K562 (cell line): ENCODE measurements at regions not wholly inside any gene's neighbourhood (a gene's known extent, or its start where the extent isn't known, plus 50 kb on each side); places are given as distances from the start of the nearest gene placed in this dataset.

Source experiments
- ATAC-seq: fragments of 200-7000 bp; cut with Tn5 transposase; 3 replicates; pipeline ENCODE4 v1.9.1; 2020; ENCODE audit warnings: moderate library complexity
- BruUV-seq: library from RNA; stranded (reverse); fragments of 400-500 nt; replicated peaks from 2 replicates; lab custom pipeline; 2021; lab: Mats Ljungman, UMichigan
- CTCF ChIA-PET: fragments of 300-600 bp; formaldehyde crosslinking; extraction: SDS; loops from one replicate; lab custom pipeline; 2021; ENCODE audit warnings: low intra/inter-chr PET ratio; lab: Yijun Ruan, JAX
- POLR2A ChIA-PET: fragments of 300-600, 350-650 bp; sonication (Branson Sonifier 250); formaldehyde crosslinking; extraction: SDS; loops from one replicate; lab custom pipeline; 2021; ENCODE audit warnings: antibody characterized with exemption, inconsistent platforms; lab: Yijun Ruan, JAX
- DNase-seq, 4 experiments: peaks; one replicate each; pipeline versions ENCODE4 v3.0.0 to v3.0.0-alpha.2; 2011 to 2018; ENCODE audit warnings: low spot score in 3 of 4, mixed read lengths in 3 of 4; ENCODE audit errors: extremely low read depth in 1 of 4
- FAIRE-seq: peaks from 2 replicates; lab custom pipeline; 2011; peaks lifted over from hg19 to GRCh38; lab: Jason Lieb, UNC
- H2AFZ ChIP-seq: 2 replicates; pipeline ENCODE4 v1.6.0; 2011; ENCODE audit warnings: low read depth, low read length, control low read depth, inconsistent platforms
- H3K27ac ChIP-seq: fragments of 200-600 bp; 3 replicates; pipeline ENCODE4 v1.8.0; 2011; ENCODE audit warnings: low read depth, mild to moderate bottlenecking, control low read depth, inconsistent platforms, low read length, moderate library complexity, mixed read lengths; ENCODE audit errors: extremely low read depth
- H3K27me3 ChIP-seq, 2 experiments: fragments of 300-600 bp in 1 of 2; 2 replicates in 1 of 2; 3 replicates in 1 of 2; pipeline versions ENCODE4 v1.6.0 to v1.8.0; 2011; ENCODE audit warnings: inconsistent platforms in 2 of 2, low read length in 2 of 2, mild to moderate bottlenecking in 1 of 2, mixed read lengths in 1 of 2, moderate library complexity in 1 of 2; ENCODE audit not compliant: control insufficient read depth in 2 of 2, insufficient read depth in 2 of 2
- H3K36me3 ChIP-seq: fragments of 300-600 bp; 3 replicates; pipeline ENCODE4 v1.8.0; 2011; ENCODE audit warnings: mild to moderate bottlenecking, low read length, inconsistent platforms; ENCODE audit not compliant: control insufficient read depth, insufficient read depth
- H3K4me1 ChIP-seq, 2 experiments: fragments of 200-600 bp in 1 of 2; replicated peaks in 1 of 2; 2 replicates in 1 of 2; 3 replicates in 1 of 2; pipeline versions ENCODE4 v1.5.1 to v1.8.0; 2011; ENCODE audit warnings: inconsistent platforms in 2 of 2, low read length in 2 of 2, mild to moderate bottlenecking in 1 of 2, mixed read lengths in 1 of 2, moderate library complexity in 1 of 2; ENCODE audit not compliant: control insufficient read depth in 2 of 2, insufficient read depth in 2 of 2
- H3K4me2 ChIP-seq: 2 replicates; pipeline ENCODE4 v1.6.1; 2011; ENCODE audit warnings: low read length, control low read depth, inconsistent platforms, mixed read lengths; ENCODE audit not compliant: insufficient read depth
- H3K4me3 ChIP-seq: fragments of 200-600 bp; sonication (generic), shearing (Covaris generic); 2 replicates; pipeline ENCODE4 v1.5.1; 2016; ENCODE audit warnings: control low read depth, inconsistent platforms
- H3K79me2 ChIP-seq: fragments of 200-600 bp; 3 replicates; pipeline ENCODE4 v1.8.0; 2011; ENCODE audit warnings: low read length, inconsistent platforms; ENCODE audit not compliant: control insufficient read depth, insufficient read depth
- H3K9ac ChIP-seq, 2 experiments: 2 replicates each; pipeline versions ENCODE4 v1.6.0 to v1.6.1; 2011; ENCODE audit warnings: low read depth in 2 of 2, low read length in 2 of 2, control low read depth in 1 of 2, inconsistent platforms in 1 of 2, mild to moderate bottlenecking in 1 of 2, mixed read lengths in 1 of 2; ENCODE audit not compliant: insufficient read depth in 1 of 2
- H3K9me1 ChIP-seq: one replicate; pipeline ENCODE4 v1.6.0; 2011; ENCODE audit warnings: inconsistent platforms, mild to moderate bottlenecking, low read length, moderate library complexity; ENCODE audit not compliant: control insufficient read depth, insufficient read depth
- H3K9me3 ChIP-seq: replicated peaks from 2 replicates; pipeline ENCODE4 v1.5.1; 2011; ENCODE audit warnings: low read depth, low read length, inconsistent platforms; ENCODE audit not compliant: control insufficient read depth, insufficient read depth
- H4K20me1 ChIP-seq: replicated peaks from 2 replicates; pipeline ENCODE4 v1.6.1; 2011; ENCODE audit warnings: low read length, inconsistent platforms, mixed read lengths; ENCODE audit not compliant: control insufficient read depth, insufficient read depth
- CLOCK ChIP-seq: fragments of 250-450 bp; sonication (Bioruptor Pico); IDR thresholded peaks from 2 replicates; pipeline ENCODE4 v1.4.0; 2020; ENCODE audit warnings: mild to moderate bottlenecking, moderate library complexity, borderline replicate concordance
- L3MBTL2 ChIP-seq: fragments of 450-650 bp; IDR thresholded peaks from 2 replicates; pipeline ENCODE4 v1.6.1; 2016; ENCODE audit warnings: mild to moderate bottlenecking, moderate library complexity
- MYBL2 ChIP-seq, 2 experiments: fragments of 450-650 bp in 1 of 2; sonication (generic) in 1 of 2; formaldehyde crosslinking in 1 of 2; IDR thresholded peaks; 2 replicates each; pipeline versions ENCODE4 v1.6.1 to v1.8.1; 2017 to 2022; ENCODE audit warnings: borderline replicate concordance in 1 of 2, inconsistent platforms in 1 of 2, low read depth in 1 of 2, mild to moderate bottlenecking in 1 of 2, missing genetic modification reagents in 1 of 2, moderate library complexity in 1 of 2
- RCOR1 ChIP-seq, 2 experiments: IDR thresholded peaks; 2 replicates each; pipeline ENCODE4 v1.6.1; 2012; ENCODE audit warnings: low read depth in 2 of 2, low read length in 2 of 2, borderline replicate concordance in 1 of 2, improper control_type of control experiment in 1 of 2
- SPI1 ChIP-seq: IDR thresholded peaks from 2 replicates; pipeline ENCODE4 v1.6.1; 2011; ENCODE audit warnings: low read depth, low read length, control low read depth, borderline replicate concordance
- ZNF175 ChIP-seq: fragments of 200-800 bp; sonication (Bioruptor generic); IDR thresholded peaks from 2 replicates; pipeline ENCODE4 v1.6.1; 2016; ENCODE audit warnings: low read depth, mild to moderate bottlenecking, missing genetic modification characterization, missing compliant biosample characterization
- ZNF263 ChIP-seq: sonication (generic); formaldehyde crosslinking; IDR thresholded peaks from 2 replicates; pipeline ENCODE4 v1.8.0; 2022; ENCODE audit warnings: mild to moderate bottlenecking, missing genetic modification reagents, borderline replicate concordance
- ZNF280B ChIP-seq: fragments of 250-450 bp; sonication (Bioruptor Pico); IDR thresholded peaks from 2 replicates; pipeline ENCODE4 v1.5.1; 2021; ENCODE audit warnings: mild to moderate bottlenecking
- ZNF311 ChIP-seq: fragments of 250-450 bp; sonication (Bioruptor Pico); IDR thresholded peaks from 2 replicates; pipeline ENCODE4 v1.4.0; 2020; ENCODE audit warnings: mild to moderate bottlenecking, moderate library complexity
- ZNF408 ChIP-seq: fragments of 250-450 bp; sonication (Bioruptor Pico); IDR thresholded peaks from 2 replicates; pipeline ENCODE4 v1.4.0; 2020; ENCODE audit warnings: low read depth, mild to moderate bottlenecking, moderate library complexity
- WGBS: fragments of 100-300 bp; shearing (Covaris generic); methylation state at CpG from one replicate; pipeline ENCODE4 v1.1.6; 2016; ENCODE audit warnings: low coverage, mixed read lengths; ENCODE audit not compliant: insufficient coverage; ENCODE audit errors: missing lambda C conversion rate; 5-methylcytosine and 5-hydroxymethylcytosine counted together
- in situ Hi-C: fragments of 300-500 bp; cut with MboI; formaldehyde crosslinking; loops from 4 replicates; pipeline ENCODE4 v1.15.0; 2018; ENCODE audit warnings: inconsistent platforms, mixed read lengths
- intact Hi-C: fragments of 100-400 bp; cut with micrococcal nuclease; formaldehyde crosslinking; loops from 2 replicates; pipeline ENCODE4 v1.14.2; 2022

- no peak for TF ChIP-seq ZNF280B
- TF ChIP-seq ZNF263 (CRISPR knock-in tag), result no peak
- TF ChIP-seq MYBL2 (IDR thresholded peaks at IDR 0.05; ENCODE audit: low read depth), result no peak
- TF ChIP-seq MYBL2 (CRISPR knock-in tag; IDR thresholded peaks at IDR 0.05; ENCODE audit: borderline replicate concordance), result no peak
- TF ChIP-seq RCOR1 (IDR thresholded peaks at IDR 0.05; ENCODE audit: borderline replicate concordance in 1 of 2, low read depth in 2 of 2, low read length in 2 of 2), result no peak
- no peak for TF ChIP-seq ZNF311 (CRISPR knock-in tag)
- TF ChIP-seq ZNF175 (CRISPR knock-in tag), result no peak
- TF ChIP-seq L3MBTL2, result no peak
- TF ChIP-seq ZNF408 (CRISPR knock-in tag), result no peak
Observed at GRCh38 chr10:61157182-61157581, 213.2 kb upstream of the RHOBTB1 start (continued).

GRCh38 chr10:61153771-61154170 is 209.8 kb upstream of the RHOBTB1 start:
- H3K27me3 ChIP-seq, result no peaks in the 10 kb centered on the region
- H3K36me3 ChIP-seq, result no peaks in the 10 kb centered on the region
- H3K27ac ChIP-seq, result no peak overlapping the region
- ChIA-PET CTCF (no interaction called here), POLR2A (interaction anchor here (0.6 kb wide), 1 partner anchor 225 kb away, joined by 3 read pairs; no protein-coding TSS in a partner anchor)
- in situ Hi-C loops, result no loop called here
- no peak for TF ChIP-seq CLOCK (CRISPR knock-in tag)
- TF ChIP-seq SPI1, result 0 out of 2 replicates have a peak, but pooled peaks have one; percentile 55
- no peak overlapping the region for H2AFZ ChIP-seq
- BruUV-seq, result no TSS peak
- intact Hi-C loops, result no loop called here
- H3K9me1 ChIP-seq, result no peaks in the 10 kb centered on the region
- no peak for DNase-seq
- no peaks in the 10 kb centered on the region for H4K20me1 ChIP-seq
- no peak overlapping the region for H3K4me2 ChIP-seq
- no peak overlapping the region for H3K4me3 ChIP-seq
- H3K4me1 ChIP-seq, result no peaks in the 10 kb centered on the region
- no peak overlapping the region for H3K9ac ChIP-seq
- no peak for ATAC-seq
- H3K79me2 ChIP-seq, result no peaks in the 10 kb centered on the region
- 0% methylated on average over 3 of the region's 3 CpGs for WGBS
- no peaks in the 10 kb centered on the region for H3K9me3 ChIP-seq
- FAIRE-seq, result no peak
